Astrocyte (in vitro differentiated cells and primary cell): ENCODE measurements at regions not wholly inside any gene's neighbourhood (a gene's known extent, or its start where the extent isn't known, plus 50 kb on each side); places are given as distances from the start of the nearest gene placed in this dataset.

Source experiments
- EZH2 ChIP-seq: IDR thresholded peaks from 2 replicates; pipeline ENCODE4 v1.6.1; 2012; ENCODE audit warnings: mild to moderate bottlenecking, low read length, inconsistent platforms; ENCODE audit not compliant: insufficient read depth
- TF ChIP-seq, protein P1 (sequence below): IDR thresholded peaks from 2 replicates; pipeline ENCODE4 v1.5.1; 2011; ENCODE audit warnings: low read depth, mild to moderate bottlenecking, inconsistent platforms, low read length, moderate library complexity; ENCODE audit not compliant: insufficient read depth

DNA sequence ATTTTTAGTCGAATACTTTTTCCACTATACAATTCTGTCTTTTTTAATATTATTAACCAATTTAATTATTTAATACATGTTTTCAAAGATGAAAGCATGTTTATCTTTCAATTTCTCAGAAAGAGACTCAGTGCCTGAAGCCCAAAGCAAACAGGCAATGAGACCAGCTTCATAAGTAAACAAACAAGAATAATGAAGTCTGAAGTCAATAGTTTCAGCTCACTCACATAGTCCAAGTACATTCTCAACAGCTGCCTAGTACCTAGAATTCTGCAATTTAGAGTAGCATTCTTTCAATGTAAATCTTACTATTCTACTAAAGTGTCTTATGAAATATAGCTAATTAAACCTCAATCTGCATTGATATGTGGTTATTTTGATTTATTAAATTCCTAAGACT is 626.5 kb upstream of the NRSN1 start:
- TF ChIP-seq, protein P1, sequence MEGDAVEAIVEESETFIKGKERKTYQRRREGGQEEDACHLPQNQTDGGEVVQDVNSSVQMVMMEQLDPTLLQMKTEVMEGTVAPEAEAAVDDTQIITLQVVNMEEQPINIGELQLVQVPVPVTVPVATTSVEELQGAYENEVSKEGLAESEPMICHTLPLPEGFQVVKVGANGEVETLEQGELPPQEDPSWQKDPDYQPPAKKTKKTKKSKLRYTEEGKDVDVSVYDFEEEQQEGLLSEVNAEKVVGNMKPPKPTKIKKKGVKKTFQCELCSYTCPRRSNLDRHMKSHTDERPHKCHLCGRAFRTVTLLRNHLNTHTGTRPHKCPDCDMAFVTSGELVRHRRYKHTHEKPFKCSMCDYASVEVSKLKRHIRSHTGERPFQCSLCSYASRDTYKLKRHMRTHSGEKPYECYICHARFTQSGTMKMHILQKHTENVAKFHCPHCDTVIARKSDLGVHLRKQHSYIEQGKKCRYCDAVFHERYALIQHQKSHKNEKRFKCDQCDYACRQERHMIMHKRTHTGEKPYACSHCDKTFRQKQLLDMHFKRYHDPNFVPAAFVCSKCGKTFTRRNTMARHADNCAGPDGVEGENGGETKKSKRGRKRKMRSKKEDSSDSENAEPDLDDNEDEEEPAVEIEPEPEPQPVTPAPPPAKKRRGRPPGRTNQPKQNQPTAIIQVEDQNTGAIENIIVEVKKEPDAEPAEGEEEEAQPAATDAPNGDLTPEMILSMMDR = no peak
- no peak for TF ChIP-seq EZH2
